ENCODE measurements at regions not wholly inside any gene's neighbourhood (a gene's known extent, or its start where the extent isn't known, plus 50 kb on each side); places are given as distances from the start of the nearest gene placed in this dataset.

DNA sequence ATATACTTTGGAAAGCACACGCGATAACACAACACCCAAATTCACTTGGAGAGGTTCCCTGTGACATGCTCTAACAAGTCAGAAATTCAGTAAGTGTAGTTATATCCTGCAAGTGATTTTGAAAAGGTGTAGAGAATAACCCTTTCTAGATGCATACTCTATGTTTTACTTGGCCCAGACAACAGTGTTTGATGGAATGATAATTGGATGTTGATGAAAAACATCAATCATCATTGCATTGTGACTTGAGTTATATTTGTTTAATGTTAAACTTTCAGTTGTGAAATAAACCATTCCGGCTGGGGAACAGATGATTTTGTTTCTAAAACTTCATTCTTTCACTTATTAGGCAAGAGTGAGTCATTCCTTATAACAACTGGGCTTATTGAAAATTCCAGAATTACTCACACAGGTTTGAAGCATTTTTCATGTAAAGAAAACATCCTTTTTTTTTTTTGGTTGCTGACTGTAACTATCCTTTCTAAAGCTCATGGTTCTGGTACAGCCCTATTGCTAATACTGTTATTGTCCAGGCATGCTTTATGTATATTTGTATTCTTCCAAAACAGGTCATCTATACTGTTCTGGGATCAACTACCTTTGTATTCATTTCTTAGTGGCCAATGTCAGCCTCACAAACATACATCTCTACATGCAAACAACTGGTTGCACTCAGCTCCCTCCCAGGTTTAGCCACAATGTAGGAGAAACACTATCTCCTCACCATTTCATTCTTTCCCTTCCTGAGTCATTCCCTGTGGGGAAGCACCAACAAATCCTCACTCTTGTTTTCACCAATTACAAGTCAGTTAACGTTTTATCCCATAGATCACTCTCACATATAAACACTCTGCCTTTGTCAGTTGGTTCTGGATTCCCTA is 121.2 kb upstream of the LRIG3 start:
- no peak for TF ChIP-seq EZH2 (IDR thresholded peaks at IDR 0.05; ENCODE audit: borderline replicate concordance, low read depth, low read length, poor library complexity, severe bottlenecking)
- TF ChIP-seq, protein P1, sequence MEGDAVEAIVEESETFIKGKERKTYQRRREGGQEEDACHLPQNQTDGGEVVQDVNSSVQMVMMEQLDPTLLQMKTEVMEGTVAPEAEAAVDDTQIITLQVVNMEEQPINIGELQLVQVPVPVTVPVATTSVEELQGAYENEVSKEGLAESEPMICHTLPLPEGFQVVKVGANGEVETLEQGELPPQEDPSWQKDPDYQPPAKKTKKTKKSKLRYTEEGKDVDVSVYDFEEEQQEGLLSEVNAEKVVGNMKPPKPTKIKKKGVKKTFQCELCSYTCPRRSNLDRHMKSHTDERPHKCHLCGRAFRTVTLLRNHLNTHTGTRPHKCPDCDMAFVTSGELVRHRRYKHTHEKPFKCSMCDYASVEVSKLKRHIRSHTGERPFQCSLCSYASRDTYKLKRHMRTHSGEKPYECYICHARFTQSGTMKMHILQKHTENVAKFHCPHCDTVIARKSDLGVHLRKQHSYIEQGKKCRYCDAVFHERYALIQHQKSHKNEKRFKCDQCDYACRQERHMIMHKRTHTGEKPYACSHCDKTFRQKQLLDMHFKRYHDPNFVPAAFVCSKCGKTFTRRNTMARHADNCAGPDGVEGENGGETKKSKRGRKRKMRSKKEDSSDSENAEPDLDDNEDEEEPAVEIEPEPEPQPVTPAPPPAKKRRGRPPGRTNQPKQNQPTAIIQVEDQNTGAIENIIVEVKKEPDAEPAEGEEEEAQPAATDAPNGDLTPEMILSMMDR (conservative IDR thresholded peaks at IDR 0.05; ENCODE audit: low read depth, low read length): no peak
